ENCODE measurements at regions not wholly inside any gene's neighbourhood (a gene's known extent, or its start where the extent isn't known, plus 50 kb on each side); places are given as distances from the start of the nearest gene placed in this dataset.
"Not testable (repeated sequence)": the region's sequence is repeated elsewhere in the genome, so short reads cannot be mapped to it uniquely, and the experiment has no call there.

DNA sequence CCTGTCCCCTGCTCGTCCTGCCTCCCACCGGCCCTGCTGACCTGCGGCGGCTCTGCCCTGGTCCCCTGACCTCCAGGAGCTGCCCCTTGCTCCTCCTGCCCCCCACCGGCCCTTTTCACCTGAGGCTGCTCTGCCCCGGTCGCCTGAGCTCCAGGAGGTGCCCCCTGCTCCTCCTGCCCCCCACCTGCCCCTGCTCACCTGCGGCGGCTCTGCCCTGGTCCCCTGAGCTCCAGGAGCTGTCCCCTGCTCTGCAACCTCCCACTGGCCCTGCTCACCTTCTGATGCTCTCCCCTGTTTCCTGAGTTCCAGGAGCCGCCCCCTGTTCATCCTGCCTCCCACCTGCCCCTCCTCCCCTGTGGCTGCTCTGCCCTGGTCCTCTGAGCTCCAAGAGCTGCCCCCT is 101.3 kb downstream of the TMEM121 start:
- no peak for DNase-seq
- Histone ChIP-seq H3K9me3 (peaks cover 0 to 5% (median 0%) of the 10 kb centered on the region in 3 donors), H3K4me1 (no peaks in the 10 kb centered on the region), H3K36me3 (no peaks in the 10 kb centered on the region), H3K4me3 (no peak overlapping the region), H3K27ac (no peak overlapping the region), H3K27me3 (peaks cover 0 to 15% (median 0%) of the 10 kb centered on the region in 4 donors)
- intact Hi-C loops (cut with DNase I) = no loop called here
- TF ChIP-seq CTCF (IDR thresholded peaks at IDR 0.05) (no peak), POLR2A (IDR thresholded peaks at IDR 0.05) (no peak)
- 20 to 45% methylated on average over 1 to 9 of the region's 10 CpGs for WGBS, 2 donors

DNA sequence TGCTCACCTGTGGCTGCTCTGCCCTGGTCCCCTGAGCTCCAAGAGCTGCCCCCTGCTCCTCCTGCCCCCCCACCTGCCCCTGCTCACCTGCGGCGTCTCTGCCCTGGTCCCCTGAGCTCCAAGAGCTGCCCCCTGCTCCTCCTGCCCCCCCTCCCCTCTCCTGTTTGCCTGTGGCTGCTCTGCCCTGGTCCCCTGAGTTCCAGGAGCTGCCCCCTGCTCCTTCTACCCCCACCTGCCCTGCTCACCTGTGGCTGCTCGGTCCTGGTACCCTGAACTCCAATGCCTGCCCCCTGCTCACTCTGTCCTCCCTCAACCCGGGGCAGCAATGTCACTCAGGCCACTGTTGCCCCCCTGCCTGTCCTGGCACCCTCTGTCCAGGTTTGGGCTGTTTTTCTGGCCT is 101.7 kb downstream of the TMEM121 start:
- H3K4me3 ChIP-seq; H3K9me3 ChIP-seq; H3K4me1 ChIP-seq; H3K27ac ChIP-seq; intact Hi-C loops (cut with DNase I); H3K36me3 ChIP-seq; DNase-seq: not testable (repeated sequence)
- WGBS, 2 donors = 59 to 80% methylated on average over 1 to 4 of the region's 4 CpGs
- H3K27me3 ChIP-seq = peaks cover 0 to 15% (median 0%) of the 10 kb centered on the region in 4 donors

DNA sequence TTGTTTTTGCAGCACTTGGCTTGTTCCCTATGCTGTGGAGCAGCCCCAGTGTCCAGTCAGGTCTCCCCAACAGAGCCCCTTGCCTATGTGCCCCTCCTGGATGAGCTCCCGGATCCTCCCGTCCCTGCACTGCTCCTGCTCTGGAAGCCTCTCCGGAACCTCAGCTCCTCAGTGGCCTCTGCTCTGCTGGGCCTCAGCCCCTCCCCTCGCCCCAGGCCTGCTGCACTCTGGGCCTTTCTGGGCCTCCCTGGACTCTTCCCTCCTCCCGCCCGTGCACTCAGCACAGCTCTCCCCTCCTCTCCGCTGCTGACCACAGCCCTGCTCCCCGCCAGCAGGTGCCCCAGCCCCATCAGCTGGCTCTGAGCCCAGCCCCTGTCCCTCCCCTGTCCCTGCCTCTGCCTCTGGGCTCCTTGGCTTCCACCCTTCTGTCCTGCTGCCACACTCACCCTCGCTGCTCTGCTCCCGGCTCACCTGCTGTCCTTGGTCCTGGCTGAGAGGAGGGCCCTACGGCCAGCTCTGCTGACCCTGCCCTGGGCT is 102.2 kb downstream of the TMEM121 start:
- H3K27ac ChIP-seq; H3K4me3 ChIP-seq; H3K9me3 ChIP-seq; H3K4me1 ChIP-seq; intact Hi-C loops (cut with DNase I); DNase-seq; H3K36me3 ChIP-seq: not testable (repeated sequence)
- 58 to 61% methylated on average over 8 to 10 of the region's 11 CpGs for WGBS, 2 donors
- peaks cover 0 to 15% (median 0%) of the 10 kb centered on the region in 4 donors for H3K27me3 ChIP-seq

GRCh38 chr14:105629091-105629885 is 102.9 kb downstream of the TMEM121 start:
- H3K27ac ChIP-seq; H3K4me3 ChIP-seq; DNase-seq; H3K36me3 ChIP-seq; H3K4me1 ChIP-seq; intact Hi-C loops (cut with DNase I); H3K9me3 ChIP-seq: not testable (repeated sequence)
- WGBS, 2 donors = 68% methylated on average over 21 of the region's 38 CpGs; no CpG with 5 or more reads in 1 of the 2 donors
- peaks cover 0 to 15% (median 0%) of the 10 kb centered on the region in 4 donors for H3K27me3 ChIP-seq

DNA sequence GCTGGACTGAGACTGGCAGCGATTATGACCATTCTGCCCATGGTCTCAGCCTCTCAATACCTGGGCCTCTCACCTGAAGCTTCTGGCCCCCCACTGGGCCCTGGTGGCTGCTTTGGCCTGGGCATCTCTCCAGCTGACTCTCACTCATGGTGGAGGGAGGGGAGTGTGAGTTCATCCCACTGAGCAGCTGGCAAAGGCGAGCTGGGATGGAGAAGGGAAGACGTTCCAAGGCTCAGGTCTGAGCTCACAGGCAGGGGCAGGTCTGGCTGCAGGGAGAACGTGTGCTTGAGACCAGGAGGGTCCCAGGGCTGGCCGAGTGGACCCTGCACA is 103.5 kb downstream of the TMEM121 start:
- Histone ChIP-seq H3K4me1 (no peaks in the 10 kb centered on the region), H3K4me3 (no peak overlapping the region), H3K9me3 (peaks cover 0 to 5% (median 0%) of the 10 kb centered on the region in 3 donors), H3K36me3 (no peaks in the 10 kb centered on the region), H3K27me3 (peaks cover 0 to 15% (median 0%) of the 10 kb centered on the region in 4 donors), H3K27ac (no peak overlapping the region)
- no CpG with 5 or more reads among the region's 5 CpGs for WGBS, 2 donors
- TF ChIP-seq CTCF (IDR thresholded peaks at IDR 0.05) (no peak), POLR2A (IDR thresholded peaks at IDR 0.05) (no peak)
- no peak for DNase-seq
- intact Hi-C loops (cut with DNase I) = no loop called here

DNA sequence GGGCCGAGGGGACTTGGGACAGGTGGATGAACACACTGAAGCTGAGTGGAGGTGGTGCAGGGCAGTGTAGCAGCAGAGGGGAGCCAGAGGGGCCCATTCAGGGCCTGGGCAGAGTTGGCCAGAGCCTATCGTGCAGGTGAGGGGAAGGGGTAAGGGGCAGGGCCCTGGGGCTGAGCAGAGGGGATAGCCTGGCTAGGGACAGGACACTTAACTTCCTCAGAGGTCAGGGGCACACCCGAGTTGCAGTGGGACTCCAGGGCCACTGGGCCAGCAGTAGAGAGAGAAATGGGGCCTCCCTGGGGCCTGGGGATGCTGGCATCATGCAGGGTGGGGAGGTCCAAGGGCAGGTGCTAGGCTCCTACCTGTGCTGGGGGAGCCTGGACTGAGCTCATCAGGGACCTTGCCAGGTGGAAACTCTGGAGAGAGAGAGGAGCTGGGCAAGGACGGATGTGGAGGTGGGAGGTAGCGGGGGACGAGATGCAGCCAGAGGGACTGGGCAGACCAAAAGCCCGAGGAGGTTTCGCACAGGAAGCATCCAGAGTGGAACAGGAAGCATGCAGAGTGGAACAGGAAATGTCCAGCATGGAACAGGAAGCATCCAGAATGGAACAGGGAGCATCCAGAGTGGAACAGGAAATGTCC is 104.0 kb downstream of the TMEM121 start:
- H3K4me1 ChIP-seq; DNase-seq; H3K4me3 ChIP-seq; H3K9me3 ChIP-seq; intact Hi-C loops (cut with DNase I); H3K27ac ChIP-seq; H3K36me3 ChIP-seq: not testable (repeated sequence)
- peaks cover 0 to 15% (median 0%) of the 10 kb centered on the region in 4 donors for H3K27me3 ChIP-seq
- WGBS, 2 donors = 70 to 72% methylated on average over 5 to 6 of the region's 8 CpGs

GRCh38 chr14:105630935-105631779 is 104.8 kb downstream of the TMEM121 start:
- H3K4me1 ChIP-seq; intact Hi-C loops (cut with DNase I); H3K9me3 ChIP-seq; H3K4me3 ChIP-seq; H3K27ac ChIP-seq; DNase-seq; H3K36me3 ChIP-seq: not testable (repeated sequence)
- H3K27me3 ChIP-seq = peaks cover 0 to 15% (median 0%) of the 10 kb centered on the region in 4 donors
- 71 to 72% methylated on average over 8 to 11 of the region's 24 CpGs for WGBS, 2 donors
